H9 (cell line): ENCODE measurements at regions not wholly inside any gene's neighbourhood (a gene's known extent, or its start where the extent isn't known, plus 50 kb on each side); places are given as distances from the start of the nearest gene placed in this dataset.

Experiments used
- DNase-seq: peaks from one replicate; pipeline ENCODE4 v3.0.0-alpha.2; 2017
- H2AFZ ChIP-seq: one replicate; pipeline ENCODE4 v1.6.1; 2013; ENCODE audit warnings: mild to moderate bottlenecking, low read length, control low read depth, moderate library complexity
- H2AK5ac ChIP-seq: 2 replicates; pipeline ENCODE4 v1.6.1; 2013; ENCODE audit warnings: low read length, control low read depth, mixed read lengths; ENCODE audit not compliant: insufficient read length
- H2BK120ac ChIP-seq: one replicate; pipeline ENCODE4 v1.6.1; 2013; ENCODE audit warnings: low read depth, mild to moderate bottlenecking, low read length, control low read depth, inconsistent platforms; ENCODE audit not compliant: poor library complexity, severe bottlenecking
- H2BK12ac ChIP-seq: 2 replicates; pipeline ENCODE4 v1.6.1; 2013; ENCODE audit warnings: low read length, control low read depth, mixed read lengths, low read depth; ENCODE audit not compliant: insufficient read length
- H2BK15ac ChIP-seq: 2 replicates; pipeline ENCODE4 v1.6.1; 2013; ENCODE audit warnings: low read depth, low read length, control low read depth
- H2BK20ac ChIP-seq: one replicate; pipeline ENCODE4 v1.6.1; 2013; ENCODE audit warnings: low read depth, mild to moderate bottlenecking, low read length, control low read depth, inconsistent platforms; ENCODE audit not compliant: poor library complexity, severe bottlenecking
- H2BK5ac ChIP-seq: 2 replicates; pipeline ENCODE4 v1.6.1; 2013; ENCODE audit warnings: low read length, control low read depth, mixed read lengths; ENCODE audit not compliant: insufficient read length
- H3K14ac ChIP-seq: 2 replicates; pipeline ENCODE4 v1.6.1; 2013; ENCODE audit warnings: low read length, control low read depth; ENCODE audit not compliant: insufficient read depth
- H3K18ac ChIP-seq: 2 replicates; pipeline ENCODE4 v1.6.1; 2013; ENCODE audit warnings: low read depth, mild to moderate bottlenecking, mixed read lengths, low read length, control low read depth; ENCODE audit not compliant: insufficient read length
- H3K23ac ChIP-seq: 2 replicates; pipeline ENCODE4 v1.6.1; 2013; ENCODE audit warnings: low read length, control low read depth, mixed read lengths, low read depth; ENCODE audit not compliant: insufficient read length
- H3K23me2 ChIP-seq: 2 replicates; pipeline ENCODE4 v1.6.1; 2013; ENCODE audit warnings: low read depth, mild to moderate bottlenecking, mixed read lengths, low read length, control low read depth; ENCODE audit not compliant: insufficient read length, poor library complexity, severe bottlenecking
- H3K27ac ChIP-seq: 2 replicates; pipeline ENCODE4 v1.5.1; 2013; ENCODE audit warnings: low read length, control low read depth, mixed read lengths, low read depth; ENCODE audit not compliant: insufficient read length
- H3K27me3 ChIP-seq: 2 replicates; pipeline ENCODE4 v1.6.1; 2013; ENCODE audit warnings: low read length, control low read depth, inconsistent platforms; ENCODE audit not compliant: insufficient read depth
- H3K4ac ChIP-seq: 2 replicates; pipeline ENCODE4 v1.6.1; 2013; ENCODE audit warnings: low read depth, mild to moderate bottlenecking, control low read depth, inconsistent platforms, low read length, moderate library complexity
- H3K4me1 ChIP-seq: 2 replicates; pipeline ENCODE4 v1.6.1; 2013; ENCODE audit warnings: low read length, control low read depth, inconsistent platforms; ENCODE audit not compliant: insufficient read depth
- H3K4me2 ChIP-seq: 2 replicates; pipeline ENCODE4 v1.6.1; 2013; ENCODE audit warnings: low read length, control low read depth, mixed read lengths; ENCODE audit not compliant: insufficient read length, insufficient read depth
- H3K56ac ChIP-seq: 2 replicates; pipeline ENCODE4 v1.6.1; 2013; ENCODE audit warnings: low read depth, mild to moderate bottlenecking, mixed read lengths, low read length, control low read depth; ENCODE audit not compliant: insufficient read length
- H3K79me1 ChIP-seq: 2 replicates; pipeline ENCODE4 v1.6.1; 2013; ENCODE audit warnings: low read depth, mild to moderate bottlenecking, moderate library complexity, low read length, control low read depth, inconsistent platforms; ENCODE audit not compliant: insufficient read depth, poor library complexity, severe bottlenecking
- H3K79me2 ChIP-seq: 2 replicates; pipeline ENCODE4 v1.6.1; 2013; ENCODE audit warnings: low read length, control low read depth, inconsistent platforms; ENCODE audit not compliant: insufficient read depth
- H3K9ac ChIP-seq: 2 replicates; pipeline ENCODE4 v1.6.1; 2013; ENCODE audit warnings: low read length, control low read depth, mixed read lengths; ENCODE audit not compliant: insufficient read length; ENCODE audit errors: extremely low read depth
- H3K9me3 ChIP-seq: one replicate; pipeline ENCODE4 v1.6.1; 2013; ENCODE audit warnings: low read depth, low read length, inconsistent platforms; ENCODE audit not compliant: control insufficient read depth
- H3T11ph ChIP-seq: one replicate; pipeline ENCODE4 v1.6.1; 2013; ENCODE audit warnings: mild to moderate bottlenecking, low read length, control low read depth, inconsistent platforms
- H4K20me1 ChIP-seq: one replicate; pipeline ENCODE4 v1.6.1; 2013; ENCODE audit not compliant: control insufficient read depth, insufficient read length, insufficient read depth
- H4K5ac ChIP-seq: 2 replicates; pipeline ENCODE4 v1.6.1; 2013; ENCODE audit warnings: low read depth, mild to moderate bottlenecking, mixed read lengths, low read length, control low read depth; ENCODE audit not compliant: insufficient read length
- H4K8ac ChIP-seq: replicated peaks from 2 replicates; pipeline ENCODE4 v1.6.1; 2013; ENCODE audit warnings: low read length, control low read depth, mixed read lengths, low read depth; ENCODE audit not compliant: insufficient read length
- H4K91ac ChIP-seq: 2 replicates; pipeline ENCODE4 v1.6.1; 2013; ENCODE audit warnings: low read depth, mild to moderate bottlenecking, moderate library complexity, mixed read lengths, low read length, control low read depth; ENCODE audit not compliant: insufficient read length
- H3K27ac Mint-ChIP-seq, 3 experiments: 2 replicates in 2 of 3; 3 replicates in 1 of 3; pipeline ENCODE4 v1.8.0; 2020 to 2021; ENCODE audit warnings: mixed read lengths in 3 of 3, mild to moderate bottlenecking in 1 of 3, moderate library complexity in 1 of 3
- H3K27me3 Mint-ChIP-seq: 2 replicates; pipeline ENCODE4 v1.8.0; 2021; ENCODE audit warnings: low read depth, mild to moderate bottlenecking, moderate library complexity, mixed read lengths
- H3K36me3 Mint-ChIP-seq, 3 experiments: 2 replicates in 2 of 3; 3 replicates in 1 of 3; pipeline ENCODE4 v1.8.0; 2020 to 2021; ENCODE audit warnings: low read depth in 3 of 3, mixed read lengths in 3 of 3; ENCODE audit not compliant: insufficient read depth in 1 of 3
- H3K4me1 Mint-ChIP-seq, 2 experiments: 2 replicates each; pipeline ENCODE4 v1.8.0; 2020; ENCODE audit warnings: mixed read lengths in 2 of 2
- H3K4me3 Mint-ChIP-seq, 2 experiments: 2 replicates in 1 of 2; 3 replicates in 1 of 2; pipeline ENCODE4 v1.8.0; 2020 to 2021; ENCODE audit warnings: mild to moderate bottlenecking in 2 of 2, mixed read lengths in 2 of 2, moderate library complexity in 1 of 2
- H3K9me3 Mint-ChIP-seq, 2 experiments: 2 replicates in 1 of 2; 3 replicates in 1 of 2; pipeline ENCODE4 v1.8.0; 2020; ENCODE audit warnings: mild to moderate bottlenecking in 2 of 2, mixed read lengths in 2 of 2, moderate library complexity in 1 of 2
- WGBS: extraction: QIAGEN DNeasy Blood & Tissue Kit; methylation state at CpG from one replicate; pipeline ENCODE4 v1.1.7; 2013; ENCODE audit warnings: missing lambda C conversion rate, low lambda C conversion rate, mixed read lengths; ENCODE audit not compliant: insufficient read length; ENCODE audit errors: extremely low coverage; 5-methylcytosine and 5-hydroxymethylcytosine counted together
- TF ChIP-seq, protein P1 (sequence below): fragments of 200-600 bp; sonication (generic); conservative IDR thresholded peaks from 3 replicates; pipeline ENCODE4 v1.8.0; 2021; ENCODE audit warnings: antibody characterized with exemption, mild to moderate bottlenecking

DNA sequence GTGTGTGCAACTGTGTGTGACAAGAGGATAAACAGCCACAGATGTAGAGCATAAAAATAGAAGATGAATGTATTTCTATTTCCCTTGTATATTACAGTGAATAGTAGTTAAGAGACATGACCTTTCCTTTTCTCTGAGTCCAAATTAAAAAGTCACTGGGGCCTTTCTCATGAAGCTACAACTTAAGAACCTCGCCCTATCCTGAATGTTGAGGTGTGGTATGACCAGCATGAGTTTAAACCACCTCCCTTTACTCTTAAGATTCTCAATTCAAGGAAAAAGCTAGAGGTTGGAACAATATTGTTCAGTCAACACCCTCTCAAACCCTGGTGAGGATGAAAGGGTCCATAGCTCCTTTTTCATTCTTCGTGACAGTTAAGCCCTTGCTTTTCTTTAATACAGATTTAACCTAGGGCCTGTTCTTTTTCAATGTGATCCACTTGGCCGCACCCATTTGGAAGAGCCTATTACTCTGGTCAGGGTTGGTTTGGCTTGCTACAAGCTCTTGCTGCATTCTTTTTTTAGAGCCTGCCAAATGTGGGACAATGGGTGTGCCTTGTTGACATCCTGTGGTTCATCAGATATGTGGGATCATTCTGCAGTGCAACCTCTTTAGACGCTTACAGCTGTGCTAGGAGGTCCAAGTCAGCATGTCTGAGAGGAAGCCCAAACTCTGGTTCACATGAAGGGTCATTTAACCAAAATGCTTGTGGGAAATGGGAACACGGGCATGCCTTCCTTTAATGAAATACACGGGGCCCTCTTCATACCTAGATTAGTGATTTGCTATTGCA lies 290.0 kb downstream of the HAO1 start:
- Histone ChIP-seq H3K23me2 (no peaks in the 10 kb centered on the region), H2BK120ac (no peak overlapping the region), H4K91ac (no peak overlapping the region), H3K18ac (no peak overlapping the region), H2BK20ac (no peak overlapping the region), H2BK5ac (no peak overlapping the region), H4K8ac (no peak overlapping the region), H3K4me2 (no peak overlapping the region), H4K5ac (no peak overlapping the region), H3T11ph (no peak overlapping the region), H3K56ac (no peak overlapping the region), H2AFZ (no peak overlapping the region), H4K20me1 (no peaks in the 10 kb centered on the region), H2AK5ac (no peak overlapping the region), H3K14ac (no peak overlapping the region), H2BK15ac (no peak overlapping the region), H3K27ac (no peak overlapping the region), H2BK12ac (no peak overlapping the region), H3K79me1 (no peaks in the 10 kb centered on the region), H3K79me2 (no peaks in the 10 kb centered on the region), H3K27me3 (no peaks in the 10 kb centered on the region), H3K9ac (no peak overlapping the region), H3K9me3 (no peaks in the 10 kb centered on the region), H3K23ac (no peak overlapping the region), H3K4me1 (no peaks in the 10 kb centered on the region), H3K4ac (no peak overlapping the region)
- Mint-ChIP-seq H3K9me3 (no peaks in the 10 kb centered on the region), H3K4me3 (no peak overlapping the region), H3K36me3 (no peaks in the 10 kb centered on the region), H3K27me3 (no peaks in the 10 kb centered on the region), H3K27ac (no peak overlapping the region), H3K4me1 (no peaks in the 10 kb centered on the region)
- no CpG with 5 or more reads among the region's 6 CpGs for WGBS
- DNase-seq: no peak
- TF ChIP-seq, protein P1, sequence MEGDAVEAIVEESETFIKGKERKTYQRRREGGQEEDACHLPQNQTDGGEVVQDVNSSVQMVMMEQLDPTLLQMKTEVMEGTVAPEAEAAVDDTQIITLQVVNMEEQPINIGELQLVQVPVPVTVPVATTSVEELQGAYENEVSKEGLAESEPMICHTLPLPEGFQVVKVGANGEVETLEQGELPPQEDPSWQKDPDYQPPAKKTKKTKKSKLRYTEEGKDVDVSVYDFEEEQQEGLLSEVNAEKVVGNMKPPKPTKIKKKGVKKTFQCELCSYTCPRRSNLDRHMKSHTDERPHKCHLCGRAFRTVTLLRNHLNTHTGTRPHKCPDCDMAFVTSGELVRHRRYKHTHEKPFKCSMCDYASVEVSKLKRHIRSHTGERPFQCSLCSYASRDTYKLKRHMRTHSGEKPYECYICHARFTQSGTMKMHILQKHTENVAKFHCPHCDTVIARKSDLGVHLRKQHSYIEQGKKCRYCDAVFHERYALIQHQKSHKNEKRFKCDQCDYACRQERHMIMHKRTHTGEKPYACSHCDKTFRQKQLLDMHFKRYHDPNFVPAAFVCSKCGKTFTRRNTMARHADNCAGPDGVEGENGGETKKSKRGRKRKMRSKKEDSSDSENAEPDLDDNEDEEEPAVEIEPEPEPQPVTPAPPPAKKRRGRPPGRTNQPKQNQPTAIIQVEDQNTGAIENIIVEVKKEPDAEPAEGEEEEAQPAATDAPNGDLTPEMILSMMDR: no peak
